Activated T-helper 2 cell treated with anti-CD3 and anti-CD28 coated beads, Interferon-gamma antibody, Interleukin-2, Interleukin-4, amounts not matched to agents 10 μg/mL and 5 μg/mL and 100 μg/mL, durations not matched to agents 14 hours and 24 hours and 36 hours (primary cell): ENCODE measurements at regions not wholly inside any gene's neighbourhood (a gene's known extent, or its start where the extent isn't known, plus 50 kb on each side); places are given as distances from the start of the nearest gene placed in this dataset.
"Not testable (repeated sequence)": the region's sequence is repeated elsewhere in the genome, so short reads cannot be mapped to it uniquely, and the experiment has no call there.

Experiments used
- DNase-seq: peaks from one replicate; pipeline ENCODE4 v3.0.0; 2021; ENCODE audit warnings: low spot score
- H3K27ac Mint-ChIP-seq: one replicate; pipeline ENCODE4 v1.8.0; 2021; ENCODE audit warnings: mixed read lengths
- H3K27me3 Mint-ChIP-seq: one replicate; pipeline ENCODE4 v1.8.0; 2021; ENCODE audit warnings: low read depth, mixed read lengths
- H3K36me3 Mint-ChIP-seq: one replicate; pipeline ENCODE4 v1.8.0; 2021; ENCODE audit warnings: low read depth, mixed read lengths
- H3K4me1 Mint-ChIP-seq: one replicate; pipeline ENCODE4 v1.8.0; 2021; ENCODE audit warnings: low read depth, mixed read lengths
- H3K4me3 Mint-ChIP-seq: one replicate; pipeline ENCODE4 v1.8.0; 2021; ENCODE audit warnings: low read depth, mild to moderate bottlenecking, moderate library complexity, mixed read lengths
- H3K9me3 Mint-ChIP-seq: one replicate; pipeline ENCODE4 v1.8.0; 2021; ENCODE audit warnings: mixed read lengths
- intact Hi-C: fragments of 100-400 bp; cut with micrococcal nuclease; formaldehyde crosslinking; loops from one replicate; pipeline ENCODE4 v1.15.1; 2023

GRCh38 chr5:63811286-63811685 is 151.0 kb downstream of the HTR1A start:
- H3K4me1 Mint-ChIP-seq: no peaks in the 10 kb centered on the region
- peaks cover 24% of the 10 kb centered on the region for H3K9me3 Mint-ChIP-seq
- no peaks in the 10 kb centered on the region for H3K36me3 Mint-ChIP-seq
- H3K27me3 Mint-ChIP-seq: no peaks in the 10 kb centered on the region
- intact Hi-C loops: no loop called here
- no peak overlapping the region for H3K27ac Mint-ChIP-seq
- H3K4me3 Mint-ChIP-seq: no peak overlapping the region
- no peak for DNase-seq

GRCh38 chr5:63805151-63805550 is 157.1 kb downstream of the HTR1A start:
- intact Hi-C loops: no loop called here
- Mint-ChIP-seq H3K27me3 (no peaks in the 10 kb centered on the region), H3K27ac (no peak overlapping the region), H3K9me3 (peaks cover 18% of the 10 kb centered on the region), H3K4me1 (no peaks in the 10 kb centered on the region), H3K36me3 (no peaks in the 10 kb centered on the region), H3K4me3 (no peak overlapping the region)
- no peak for DNase-seq

DNA sequence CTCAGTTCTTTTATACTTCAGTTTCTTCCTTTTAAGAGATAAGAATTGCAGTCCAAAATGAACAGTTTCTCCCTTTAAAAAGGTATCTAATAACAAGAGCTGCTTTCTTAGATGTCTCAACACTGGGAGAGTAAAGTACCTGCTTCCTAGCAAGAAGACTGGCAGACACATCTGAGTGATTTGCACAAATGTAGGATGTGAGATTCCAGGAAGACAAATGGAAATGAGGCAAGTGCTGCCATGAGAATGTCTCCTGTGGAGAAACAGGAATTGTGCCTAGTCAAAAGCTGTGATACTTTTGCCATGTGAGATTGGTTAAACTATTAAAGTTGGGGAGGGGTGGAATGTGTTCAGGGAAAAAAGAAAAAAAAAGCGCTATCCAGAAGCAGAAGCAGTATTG is 159.1 kb downstream of the HTR1A start:
- Mint-ChIP-seq H3K36me3 (no peaks in the 10 kb centered on the region), H3K4me3 (no peak overlapping the region), H3K27me3 (no peaks in the 10 kb centered on the region), H3K9me3 (peaks cover 30% of the 10 kb centered on the region), H3K27ac (no peak overlapping the region), H3K4me1 (no peaks in the 10 kb centered on the region)
- no peak for DNase-seq
- intact Hi-C loops: no loop called here

- intact Hi-C loops: no loop called here
- no peaks in the 10 kb centered on the region for H3K36me3 Mint-ChIP-seq
- H3K9me3 Mint-ChIP-seq: peaks cover 37% of the 10 kb centered on the region
- no peaks in the 10 kb centered on the region for H3K4me1 Mint-ChIP-seq
- no peaks in the 10 kb centered on the region for H3K27me3 Mint-ChIP-seq
- H3K27ac Mint-ChIP-seq: no peak overlapping the region
- H3K4me3 Mint-ChIP-seq: no peak overlapping the region
- no peak for DNase-seq
Observed at GRCh38 chr5:63794979-63795378, 167.3 kb downstream of the HTR1A start.

- Mint-ChIP-seq H3K27me3 (no peaks in the 10 kb centered on the region), H3K4me1 (no peaks in the 10 kb centered on the region), H3K36me3 (no peaks in the 10 kb centered on the region), H3K9me3 (peaks cover 31% of the 10 kb centered on the region), H3K27ac (no peak overlapping the region), H3K4me3 (no peak overlapping the region)
- intact Hi-C loops: no loop called here
- no peak for DNase-seq
Observed at GRCh38 chr5:63794296-63794695, 167.9 kb downstream of the HTR1A start.

DNA sequence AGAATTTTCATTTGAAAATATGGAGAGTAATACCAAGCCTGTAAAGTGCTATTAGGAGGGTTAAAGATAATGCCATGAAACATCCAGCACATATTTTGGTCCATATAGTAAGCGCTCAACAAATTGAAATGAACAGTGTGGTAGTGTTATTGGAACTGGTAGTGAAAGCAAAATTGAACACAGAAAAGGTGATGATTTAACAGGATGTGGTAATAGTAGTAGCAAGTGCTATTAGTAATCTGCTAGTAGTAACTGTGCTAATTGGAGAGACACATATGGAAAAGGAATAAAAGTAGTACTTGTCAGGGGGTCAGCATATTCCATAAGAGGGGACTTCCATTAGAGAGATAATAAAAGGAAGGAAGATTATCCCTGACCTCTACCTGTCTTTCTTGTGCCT is 187.3 kb downstream of the HTR1A start:
- DNase-seq: no peak
- H3K4me3 Mint-ChIP-seq: no peak overlapping the region
- H3K27ac Mint-ChIP-seq: no peak overlapping the region
- H3K36me3 Mint-ChIP-seq: no peaks in the 10 kb centered on the region
- H3K27me3 Mint-ChIP-seq: no peaks in the 10 kb centered on the region
- H3K9me3 Mint-ChIP-seq: no peaks in the 10 kb centered on the region
- no peaks in the 10 kb centered on the region for H3K4me1 Mint-ChIP-seq
- intact Hi-C loops: no loop called here

- intact Hi-C loops: no loop called here
- Mint-ChIP-seq H3K27me3 (no peaks in the 10 kb centered on the region), H3K27ac (no peak overlapping the region), H3K4me3 (no peak overlapping the region), H3K4me1 (no peaks in the 10 kb centered on the region), H3K36me3 (no peaks in the 10 kb centered on the region), H3K9me3 (peaks cover 16% of the 10 kb centered on the region)
- DNase-seq: no peak
Observed at GRCh38 chr5:63768221-63768620, 194.0 kb downstream of the HTR1A start.

DNA sequence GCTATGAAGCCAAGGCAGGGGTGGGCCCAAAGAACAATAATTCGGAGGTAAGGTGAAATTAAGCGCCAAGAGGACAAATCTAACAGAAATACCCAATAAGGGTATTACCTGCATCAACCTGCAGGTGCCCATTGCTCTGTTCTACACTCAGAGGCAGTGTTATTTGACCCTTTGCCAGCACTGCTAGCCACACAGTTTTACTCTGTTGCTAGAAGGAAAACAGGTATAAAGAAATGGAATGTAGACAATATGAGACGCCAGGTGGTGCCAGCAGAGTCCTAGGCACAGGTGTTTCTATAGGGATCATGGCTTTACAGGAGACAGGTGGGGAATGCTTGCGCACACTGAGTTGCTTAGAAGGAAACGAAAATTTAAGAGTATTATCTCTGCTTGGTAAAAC is 201.3 kb downstream of the HTR1A start:
- peaks cover 13% of the 10 kb centered on the region for H3K9me3 Mint-ChIP-seq
- no peak overlapping the region for H3K27ac Mint-ChIP-seq
- no peaks in the 10 kb centered on the region for H3K27me3 Mint-ChIP-seq
- intact Hi-C loops: no loop called here
- no peak for DNase-seq
- H3K36me3 Mint-ChIP-seq: no peaks in the 10 kb centered on the region
- no peaks in the 10 kb centered on the region for H3K4me1 Mint-ChIP-seq
- no peak overlapping the region for H3K4me3 Mint-ChIP-seq

- Mint-ChIP-seq H3K4me3 (no peak overlapping the region), H3K36me3 (no peaks in the 10 kb centered on the region), H3K9me3 (peaks cover 7% of the 10 kb centered on the region), H3K27ac (no peak overlapping the region), H3K4me1 (no peaks in the 10 kb centered on the region), H3K27me3 (no peaks in the 10 kb centered on the region)
- intact Hi-C loops: no loop called here
- DNase-seq: no peak
Observed at GRCh38 chr5:63743096-63743798, 219.0 kb downstream of the HTR1A start.

DNA sequence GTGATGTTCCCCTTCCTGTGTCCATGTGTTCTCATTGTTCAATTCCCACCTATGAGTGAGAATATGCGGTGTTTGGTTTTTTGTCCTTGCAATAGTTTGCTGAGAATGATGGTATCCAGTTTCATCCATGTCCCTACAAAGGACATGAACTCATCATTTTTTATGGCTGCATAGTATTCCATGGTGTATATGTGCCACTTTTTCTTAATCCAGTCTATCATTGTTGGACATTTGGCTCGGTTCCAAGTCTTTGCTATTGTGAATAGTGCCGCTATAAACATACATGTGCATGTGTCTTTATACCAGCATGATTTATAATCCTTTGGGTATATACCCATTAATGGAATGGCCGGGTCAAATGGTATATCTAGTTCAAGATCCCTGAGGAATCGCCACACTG is 229.4 kb downstream of the HTR1A start:
- H3K27ac Mint-ChIP-seq, DNase-seq, H3K27me3 Mint-ChIP-seq, H3K36me3 Mint-ChIP-seq, H3K4me3 Mint-ChIP-seq, intact Hi-C loops, H3K4me1 Mint-ChIP-seq: not testable (repeated sequence)
- H3K9me3 Mint-ChIP-seq: peaks cover 11% of the 10 kb centered on the region

- H3K27ac Mint-ChIP-seq: no peak overlapping the region
- intact Hi-C loops: no loop called here
- H3K36me3 Mint-ChIP-seq: no peaks in the 10 kb centered on the region
- H3K27me3 Mint-ChIP-seq: no peaks in the 10 kb centered on the region
- no peak overlapping the region for H3K4me3 Mint-ChIP-seq
- H3K9me3 Mint-ChIP-seq: peaks cover 14% of the 10 kb centered on the region
- no peaks in the 10 kb centered on the region for H3K4me1 Mint-ChIP-seq
- DNase-seq: no peak
Observed at GRCh38 chr5:63727583-63727982, 234.7 kb downstream of the HTR1A start.

DNA sequence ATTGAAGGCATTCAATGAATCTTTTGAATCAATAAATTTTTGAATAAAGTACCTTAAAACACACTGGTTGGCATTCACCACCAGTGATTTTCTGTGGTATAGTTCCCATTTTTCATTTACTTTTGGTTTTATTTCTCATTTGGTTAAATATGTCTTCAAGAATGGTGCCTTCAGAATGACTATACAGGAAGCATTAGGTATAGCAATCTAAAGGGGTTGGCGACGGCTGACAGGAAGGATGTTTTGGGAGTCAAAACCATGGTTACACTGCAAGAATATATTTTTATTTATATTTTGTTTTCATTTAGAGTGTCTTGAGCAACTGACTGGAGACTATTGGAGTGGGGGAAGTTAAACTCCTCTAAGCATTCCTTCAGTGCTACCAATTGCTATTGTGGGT is 235.7 kb downstream of the HTR1A start:
- Mint-ChIP-seq H3K27ac (no peak overlapping the region), H3K36me3 (no peaks in the 10 kb centered on the region), H3K4me3 (no peak overlapping the region), H3K4me1 (no peaks in the 10 kb centered on the region), H3K9me3 (peaks cover 11% of the 10 kb centered on the region), H3K27me3 (no peaks in the 10 kb centered on the region)
- DNase-seq: no peak
- intact Hi-C loops: no loop called here

DNA sequence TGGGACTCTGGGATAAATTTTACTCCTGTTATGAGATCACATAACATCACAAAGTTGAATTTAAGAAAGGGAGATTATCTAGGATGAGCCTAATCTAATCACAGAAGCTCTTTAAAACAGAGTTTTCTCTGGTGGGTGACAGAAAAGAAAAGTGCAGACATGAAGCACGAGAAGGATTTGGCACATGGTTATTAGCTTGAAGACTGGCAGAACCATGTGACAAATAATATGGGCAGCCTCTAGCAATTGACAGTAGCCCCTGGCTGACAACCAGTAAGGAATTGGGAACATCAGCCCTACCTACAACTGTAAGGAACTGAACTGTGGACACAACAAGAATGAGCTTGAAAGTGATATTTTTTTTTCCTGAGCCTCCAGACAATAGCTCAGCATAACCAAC is 243.1 kb downstream of the HTR1A start:
- intact Hi-C loops: no loop called here
- H3K27me3 Mint-ChIP-seq: no peaks in the 10 kb centered on the region
- H3K4me1 Mint-ChIP-seq: no peaks in the 10 kb centered on the region
- H3K9me3 Mint-ChIP-seq: peaks cover 8% of the 10 kb centered on the region
- no peak for DNase-seq
- no peak overlapping the region for H3K27ac Mint-ChIP-seq
- H3K4me3 Mint-ChIP-seq: no peak overlapping the region
- H3K36me3 Mint-ChIP-seq: no peaks in the 10 kb centered on the region

- Mint-ChIP-seq H3K9me3 (peaks cover 6% of the 10 kb centered on the region), H3K27ac (no peak overlapping the region), H3K4me3 (no peak overlapping the region), H3K36me3 (no peaks in the 10 kb centered on the region), H3K27me3 (no peaks in the 10 kb centered on the region), H3K4me1 (no peaks in the 10 kb centered on the region)
- intact Hi-C loops: no loop called here
- no peak for DNase-seq
Observed at GRCh38 chr5:63700241-63700640, 262.0 kb downstream of the HTR1A start.
